ENCODE measurements at regions not wholly inside any gene's neighbourhood (a gene's known extent, or its start where the extent isn't known, plus 50 kb on each side); places are given as distances from the start of the nearest gene placed in this dataset.

DNA sequence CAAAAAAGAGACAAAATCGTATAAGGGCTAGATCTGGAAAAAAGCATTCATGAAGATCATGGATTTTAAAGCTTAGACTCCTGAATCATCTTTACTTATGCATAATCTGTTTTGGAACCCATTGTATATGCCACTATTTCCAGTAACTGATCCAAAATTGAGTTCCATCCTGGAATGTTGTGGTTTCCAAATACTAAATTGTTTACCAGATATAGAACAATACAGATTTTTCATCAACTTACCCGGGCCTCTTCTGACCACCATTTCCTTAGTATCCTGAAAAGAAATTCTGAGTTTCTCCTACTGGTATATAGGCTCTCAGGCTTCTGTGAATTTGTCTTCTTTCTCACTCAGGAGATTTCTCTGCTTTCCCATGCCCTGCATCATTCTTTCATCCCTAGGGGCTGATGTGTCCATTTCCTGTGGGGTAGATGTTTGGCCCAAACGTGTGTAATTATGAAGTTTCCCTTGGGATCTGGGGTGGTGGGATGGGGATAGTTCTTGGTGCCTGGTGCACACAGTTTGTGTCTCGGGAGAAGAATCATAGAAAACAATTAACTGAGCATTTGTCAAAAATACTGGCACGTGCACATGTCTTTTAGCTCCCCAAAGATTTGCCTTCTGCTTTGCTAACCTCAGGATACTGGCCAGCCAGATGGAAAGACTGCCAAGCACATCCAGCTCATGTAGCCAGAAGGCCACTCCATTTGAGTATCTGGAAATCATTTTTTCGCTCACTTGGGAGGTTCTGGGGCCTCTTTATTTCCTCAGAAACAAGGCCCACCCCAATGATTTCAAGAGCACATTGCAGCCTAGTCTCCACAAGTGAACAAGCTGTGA lies 127.8 kb downstream of the NTMT2 start:
- no peak for TF ChIP-seq POLR2A (IDR thresholded peaks at IDR 0.05; ENCODE audit: extremely low read depth, insufficient read length)
- TF ChIP-seq, protein P1, sequence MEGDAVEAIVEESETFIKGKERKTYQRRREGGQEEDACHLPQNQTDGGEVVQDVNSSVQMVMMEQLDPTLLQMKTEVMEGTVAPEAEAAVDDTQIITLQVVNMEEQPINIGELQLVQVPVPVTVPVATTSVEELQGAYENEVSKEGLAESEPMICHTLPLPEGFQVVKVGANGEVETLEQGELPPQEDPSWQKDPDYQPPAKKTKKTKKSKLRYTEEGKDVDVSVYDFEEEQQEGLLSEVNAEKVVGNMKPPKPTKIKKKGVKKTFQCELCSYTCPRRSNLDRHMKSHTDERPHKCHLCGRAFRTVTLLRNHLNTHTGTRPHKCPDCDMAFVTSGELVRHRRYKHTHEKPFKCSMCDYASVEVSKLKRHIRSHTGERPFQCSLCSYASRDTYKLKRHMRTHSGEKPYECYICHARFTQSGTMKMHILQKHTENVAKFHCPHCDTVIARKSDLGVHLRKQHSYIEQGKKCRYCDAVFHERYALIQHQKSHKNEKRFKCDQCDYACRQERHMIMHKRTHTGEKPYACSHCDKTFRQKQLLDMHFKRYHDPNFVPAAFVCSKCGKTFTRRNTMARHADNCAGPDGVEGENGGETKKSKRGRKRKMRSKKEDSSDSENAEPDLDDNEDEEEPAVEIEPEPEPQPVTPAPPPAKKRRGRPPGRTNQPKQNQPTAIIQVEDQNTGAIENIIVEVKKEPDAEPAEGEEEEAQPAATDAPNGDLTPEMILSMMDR (IDR thresholded peaks at IDR 0.05; ENCODE audit: low read depth, low read length), result no peak
- TF ChIP-seq MYC (IDR thresholded peaks at IDR 0.05; ENCODE audit: low read depth, low read length), result no peak
- TF ChIP-seq, protein P2, sequence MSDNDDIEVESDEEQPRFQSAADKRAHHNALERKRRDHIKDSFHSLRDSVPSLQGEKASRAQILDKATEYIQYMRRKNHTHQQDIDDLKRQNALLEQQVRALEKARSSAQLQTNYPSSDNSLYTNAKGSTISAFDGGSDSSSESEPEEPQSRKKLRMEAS (IDR thresholded peaks at IDR 0.05; ENCODE audit: low read depth, low read length), result no peak
- no peak for DNase-seq (ENCODE audit: low read depth)

DNA sequence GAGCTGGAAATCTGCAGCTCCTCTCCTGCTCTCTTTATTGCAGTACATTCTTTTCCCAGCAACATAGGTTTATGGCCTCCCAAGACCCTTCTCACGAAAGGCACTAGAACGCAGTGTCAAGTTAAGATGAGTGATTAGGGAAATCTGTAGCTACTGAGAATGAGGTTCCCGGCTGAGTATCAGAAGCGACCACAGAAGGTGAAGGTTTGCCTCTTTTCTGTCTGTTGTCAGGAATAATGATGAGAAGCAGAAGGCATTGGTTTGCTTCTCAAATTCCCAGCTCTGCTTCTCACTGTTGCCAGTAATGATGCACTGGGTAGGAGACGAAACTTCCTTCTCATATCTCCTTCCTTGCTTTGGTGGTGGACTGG lies 128.4 kb downstream of the NTMT2 start:
- DNase-seq (ENCODE audit: low read depth), result no peak
- no peak for TF ChIP-seq POLR2A (IDR thresholded peaks at IDR 0.05; ENCODE audit: extremely low read depth, insufficient read length)
- TF ChIP-seq, protein P1 (IDR thresholded peaks at IDR 0.05; ENCODE audit: low read depth, low read length), result no peak
- TF ChIP-seq MYC (IDR thresholded peaks at IDR 0.05; ENCODE audit: low read depth, low read length), result no peak
- TF ChIP-seq, protein P2 (IDR thresholded peaks at IDR 0.05; ENCODE audit: low read depth, low read length), result no peak
- no peak overlapping the region for H3K4me3 ChIP-seq (ENCODE audit: low read depth, low read length)

More for the DNA sequence above, 127.8 kb downstream of the NTMT2 start:
- H3K4me3 ChIP-seq (ENCODE audit: low read depth, low read length), result no peak overlapping the region

DNA sequence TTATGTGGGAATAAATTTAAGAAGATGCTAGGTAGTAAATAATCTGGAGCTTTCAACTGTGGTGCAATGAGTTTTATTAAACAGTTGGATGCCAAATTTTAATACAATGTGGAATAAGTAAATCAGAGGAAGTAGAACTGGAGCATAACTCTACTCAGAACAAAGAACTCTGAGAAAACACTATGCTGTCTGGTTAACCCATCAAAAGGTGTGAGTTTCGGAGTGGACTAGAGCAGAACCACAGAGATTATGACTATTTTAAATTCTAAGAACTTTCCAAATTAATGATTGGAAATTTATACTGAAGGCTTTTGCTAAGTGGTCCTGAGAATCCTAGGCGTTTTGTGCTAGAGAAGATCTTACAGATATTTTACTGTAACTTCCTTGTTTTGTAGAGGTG lies 132.2 kb downstream of the NTMT2 start:
- DNase-seq (ENCODE audit: low read depth), result no peak
- TF ChIP-seq MYC (IDR thresholded peaks at IDR 0.05; ENCODE audit: low read depth, low read length) (no peak), POLR2A (IDR thresholded peaks at IDR 0.05; ENCODE audit: extremely low read depth, insufficient read length) (no peak)
- TF ChIP-seq, protein P2 (IDR thresholded peaks at IDR 0.05; ENCODE audit: low read depth, low read length), result no peak
- TF ChIP-seq, protein P1 (IDR thresholded peaks at IDR 0.05; ENCODE audit: low read depth, low read length), result no peak
- H3K4me3 ChIP-seq (ENCODE audit: low read depth, low read length), result no peak overlapping the region

DNA sequence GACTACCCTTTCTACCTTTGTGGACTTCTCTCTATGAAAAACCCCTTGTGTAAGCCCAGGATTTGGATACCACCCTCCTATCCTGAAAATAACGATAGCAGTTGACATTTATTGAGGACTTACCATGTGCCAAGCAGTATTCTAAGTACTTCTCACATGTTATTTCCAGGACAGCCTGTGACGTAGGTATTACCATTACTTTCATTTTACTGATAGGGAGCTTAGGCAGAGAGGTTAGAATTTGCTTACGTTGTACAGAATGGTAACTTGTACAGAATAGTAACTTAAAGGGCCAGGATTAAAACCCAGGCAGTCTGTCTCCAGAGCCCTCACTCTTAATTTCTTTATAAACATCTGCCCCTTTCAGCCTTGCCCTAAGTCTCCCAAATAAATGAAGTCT lies 138.3 kb downstream of the NTMT2 start:
- no peak for DNase-seq (ENCODE audit: low read depth)
- no peak overlapping the region for H3K4me3 ChIP-seq (ENCODE audit: low read depth, low read length)
- TF ChIP-seq MYC (IDR thresholded peaks at IDR 0.05; ENCODE audit: low read depth, low read length) (no peak), POLR2A (IDR thresholded peaks at IDR 0.05; ENCODE audit: extremely low read depth, insufficient read length) (no peak)
- TF ChIP-seq, protein P1 (IDR thresholded peaks at IDR 0.05; ENCODE audit: low read depth, low read length), result no peak
- TF ChIP-seq, protein P2 (IDR thresholded peaks at IDR 0.05; ENCODE audit: low read depth, low read length), result no peak

DNA sequence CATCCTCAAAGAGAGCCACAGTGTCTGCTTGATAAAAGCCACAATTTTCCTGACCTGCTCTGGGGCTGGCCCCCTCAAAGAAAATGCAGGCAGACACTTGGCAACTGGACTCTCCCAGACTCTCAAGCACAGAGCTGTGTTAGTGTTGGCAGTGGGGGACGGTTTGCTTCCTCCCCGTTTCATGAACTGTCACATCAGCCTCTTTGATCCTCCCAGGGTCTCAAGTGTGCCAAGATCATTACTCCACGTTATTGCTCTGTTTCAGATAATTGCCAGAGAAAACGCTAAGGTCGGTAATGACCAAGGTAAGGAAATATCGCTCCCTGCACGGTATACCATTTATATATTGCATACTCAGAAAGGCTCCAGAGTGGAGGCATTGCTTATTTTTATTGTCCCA lies 138.8 kb downstream of the NTMT2 start:
- TF ChIP-seq POLR2A (IDR thresholded peaks at IDR 0.05; ENCODE audit: extremely low read depth, insufficient read length), result no peak
- TF ChIP-seq, protein P1 (IDR thresholded peaks at IDR 0.05; ENCODE audit: low read depth, low read length), result no peak
- TF ChIP-seq MYC (IDR thresholded peaks at IDR 0.05; ENCODE audit: low read depth, low read length), result no peak
- TF ChIP-seq, protein P2 (IDR thresholded peaks at IDR 0.05; ENCODE audit: low read depth, low read length), result no peak
- DNase-seq (ENCODE audit: low read depth), result no peak

More for the DNA sequence above, 138.8 kb downstream of the NTMT2 start:
- H3K4me3 ChIP-seq (ENCODE audit: low read depth, low read length), result no peak overlapping the region

Data from NB4 (cell line).